ENCODE measurements at regions not wholly inside any gene's neighbourhood (a gene's known extent, or its start where the extent isn't known, plus 50 kb on each side); places are given as distances from the start of the nearest gene placed in this dataset.
"Not testable (repeated sequence)": the region's sequence is repeated elsewhere in the genome, so short reads cannot be mapped to it uniquely, and the experiment has no call there.

GRCh38 chr5:136924490-136924889 is 559.1 kb upstream of the TRPC7 start:
- no peak for DNase-seq

DNA sequence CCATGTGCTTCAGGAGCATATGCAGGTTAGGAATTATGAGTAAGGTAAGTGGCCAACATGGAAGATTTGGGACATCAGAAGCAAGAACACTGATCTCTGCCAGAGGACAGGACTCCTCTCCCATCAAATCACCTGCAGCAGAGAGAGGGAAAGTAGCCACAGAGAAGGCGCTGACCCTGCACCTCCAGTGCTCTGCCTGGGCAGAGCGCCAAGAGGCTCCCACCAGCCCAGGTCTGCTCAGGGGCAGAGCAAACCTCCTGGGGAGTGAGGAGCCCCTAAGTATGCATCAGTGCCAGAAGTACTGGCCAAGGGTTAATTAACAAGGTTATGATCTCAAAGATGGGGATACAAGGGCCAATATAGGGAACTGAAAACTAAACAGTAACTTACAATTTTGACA is 545.3 kb upstream of the TRPC7 start:
- DNase-seq, result no peak

GRCh38 chr5:136909906-136910305 is 544.6 kb upstream of the TRPC7 start:
- DNase-seq, result no peak

DNA sequence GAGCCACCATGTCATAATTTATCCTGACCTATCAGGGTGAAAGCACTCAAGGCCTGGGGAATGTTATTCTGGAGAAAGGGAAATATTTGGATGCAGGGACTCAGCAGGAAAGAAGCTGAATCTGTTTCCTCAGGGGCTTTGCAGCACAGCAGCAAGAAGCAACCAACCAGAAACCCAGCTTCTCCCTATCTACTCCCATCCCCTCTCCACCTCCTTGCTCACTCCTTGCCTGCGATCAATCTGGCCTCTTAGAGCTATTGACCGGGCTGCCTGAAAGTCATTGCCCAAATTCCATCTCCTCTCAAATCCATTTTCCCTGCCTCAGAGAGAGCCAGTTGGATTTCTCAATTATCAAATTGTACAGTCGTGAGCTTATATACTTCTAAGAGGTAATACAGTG is 542.0 kb upstream of the TRPC7 start:
- no peak for DNase-seq

- DNase-seq, result no peak
These were observed 541.2 kb upstream of the TRPC7 start for GRCh38 chr5:136906545-136906944.

DNA sequence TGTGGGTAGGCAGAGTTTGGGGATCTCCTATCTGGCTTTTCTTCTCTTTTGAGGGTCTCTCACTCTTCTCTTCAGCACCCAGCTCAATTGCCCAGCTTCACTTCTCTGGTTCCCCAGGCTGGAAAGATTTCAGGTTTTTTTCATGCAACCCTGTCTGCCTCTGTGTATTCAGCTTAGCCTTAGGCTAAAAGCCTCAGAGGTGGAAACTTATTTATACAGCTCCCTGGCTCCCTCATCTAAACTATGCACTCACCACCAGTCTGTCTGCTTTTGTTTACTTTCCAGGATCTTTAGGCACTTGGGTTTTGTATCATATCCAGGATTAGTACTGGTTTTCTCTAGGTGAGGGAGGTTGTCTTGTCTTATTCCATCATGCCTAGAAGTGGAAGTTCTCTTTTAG is 540.2 kb upstream of the TRPC7 start:
- DNase-seq, result no peak

- no peak for DNase-seq
These were observed 528.7 kb upstream of the TRPC7 start for GRCh38 chr5:136894070-136894469.

GRCh38 chr5:136892000-136892399 is 526.7 kb upstream of the TRPC7 start:
- DNase-seq, result peak in 1 of 14 donors; percentile 1

GRCh38 chr5:136891175-136891972 is 526.0 kb upstream of the TRPC7 start:
- DNase-seq, result no peak

GRCh38 chr5:136890431-136891148 is 525.2 kb upstream of the TRPC7 start:
- DNase-seq, result no peak

GRCh38 chr5:136886608-136887007 is 521.3 kb upstream of the TRPC7 start:
- no peak for DNase-seq

- no peak for DNase-seq
These were observed 499.6 kb upstream of the TRPC7 start for GRCh38 chr5:136864960-136865359.

- DNase-seq, result no peak
These were observed 491.3 kb upstream of the TRPC7 start for GRCh38 chr5:136856648-136857047.

DNA sequence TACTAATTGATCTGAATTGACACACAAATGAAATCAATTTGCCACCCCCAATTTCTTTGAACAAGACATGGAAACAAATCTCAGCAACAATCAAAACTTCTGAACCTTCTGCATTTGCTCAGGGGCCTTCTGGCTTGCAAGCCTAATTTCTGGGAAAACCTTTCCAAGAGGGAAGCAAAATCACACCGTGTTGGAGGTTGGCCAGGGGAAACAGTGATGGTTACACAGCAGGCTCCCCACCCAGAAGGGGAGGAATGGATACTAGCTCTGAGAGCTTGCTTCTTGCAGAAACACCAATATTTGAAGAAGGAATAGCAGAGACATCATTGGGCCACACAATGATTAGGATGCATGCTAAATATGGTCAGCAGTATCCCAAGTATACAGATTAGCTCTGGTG is 488.6 kb upstream of the TRPC7 start:
- no peak for DNase-seq

DNA sequence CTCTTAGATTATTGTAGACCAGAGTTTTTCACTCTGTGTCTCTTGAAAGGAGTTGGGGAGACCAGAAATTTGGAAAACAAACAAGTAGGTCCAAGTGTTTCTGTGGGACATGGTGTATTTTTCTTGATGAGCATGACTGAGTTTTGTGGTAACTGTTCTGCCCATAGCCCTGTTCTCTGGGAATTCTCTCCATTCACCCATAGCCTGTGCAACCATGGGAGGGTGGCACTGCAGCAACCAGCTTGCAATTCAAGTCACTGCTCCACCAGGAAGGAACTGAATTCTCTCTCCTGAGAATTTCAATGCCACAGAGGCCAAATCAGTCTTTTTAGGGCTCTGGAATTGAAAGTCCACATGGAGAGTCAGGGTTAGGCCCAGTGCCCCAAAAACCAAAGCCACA is 475.3 kb upstream of the TRPC7 start:
- no peak for DNase-seq

DNA sequence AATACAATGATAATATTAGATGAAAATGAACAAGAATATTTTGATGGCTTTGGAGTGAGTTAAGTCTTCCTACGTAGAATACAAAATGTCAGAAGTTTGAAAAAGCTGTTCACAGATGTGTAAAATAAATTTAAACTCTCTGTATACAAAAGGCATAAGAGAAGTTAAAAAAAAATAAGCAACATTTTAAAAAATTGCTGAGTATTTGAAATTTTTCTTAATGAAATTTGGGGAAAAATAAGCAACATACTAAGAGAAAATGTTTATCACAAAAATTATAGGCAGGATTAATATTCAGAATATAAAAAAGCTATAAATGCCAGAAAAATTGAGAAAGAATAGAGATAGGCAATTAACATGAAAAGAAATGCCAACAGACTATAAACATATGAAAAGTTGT is 470.7 kb upstream of the TRPC7 start:
- no peak for DNase-seq

- DNase-seq, result no peak
These were observed 455.5 kb upstream of the TRPC7 start for GRCh38 chr5:136820848-136821247.

DNA sequence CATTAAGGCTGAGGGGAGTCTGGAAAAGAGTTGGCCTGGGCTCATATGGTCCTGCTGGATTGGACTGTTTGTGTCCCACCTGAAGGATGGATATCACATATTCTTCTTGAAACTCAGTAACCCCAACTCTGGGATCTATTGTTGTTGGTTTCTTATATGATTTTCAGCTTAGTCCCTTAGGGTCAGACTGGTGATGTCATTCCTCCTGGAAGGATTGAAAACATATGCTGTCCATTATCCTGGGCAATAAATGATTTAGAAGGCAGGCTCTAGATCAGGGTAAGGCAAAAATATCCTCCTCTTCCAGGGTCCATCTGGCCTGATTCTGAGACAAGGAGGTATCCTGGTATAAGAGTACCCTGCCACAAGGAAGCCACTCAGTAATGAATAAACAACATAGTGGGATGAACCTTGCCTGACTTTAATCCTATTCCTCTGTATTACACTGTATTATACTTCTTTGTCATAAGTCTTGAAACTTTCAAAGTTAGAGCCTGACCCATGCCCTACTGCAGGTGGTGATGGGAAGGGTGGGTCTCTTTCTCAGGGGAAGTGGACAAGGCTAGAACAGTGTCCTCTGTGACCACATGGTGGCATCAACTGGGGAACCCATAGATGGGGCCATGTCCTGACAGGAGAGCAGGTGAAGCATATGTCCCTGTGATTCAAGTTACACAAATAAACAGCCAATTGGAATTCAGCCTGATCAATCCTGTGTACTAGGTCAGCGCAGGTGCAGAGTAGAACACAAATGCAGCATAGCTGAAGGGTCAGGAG is 454.4 kb upstream of the TRPC7 start:
- no peak for DNase-seq

GRCh38 chr5:136816327-136816726 is 451.0 kb upstream of the TRPC7 start:
- DNase-seq, result no peak

- no peak for DNase-seq
These were observed 449.5 kb upstream of the TRPC7 start for GRCh38 chr5:136814619-136815378.

- not testable (repeated sequence) for DNase-seq
These were observed 446.9 kb upstream of the TRPC7 start for GRCh38 chr5:136812270-136812669.

GRCh38 chr5:136811551-136811950 is 446.2 kb upstream of the TRPC7 start:
- DNase-seq, result peak in 1 of 14 donors; percentile 51

GRCh38 chr5:136811086-136811485 is 445.7 kb upstream of the TRPC7 start:
- DNase-seq, result no peak

All from C1 segment of cervical spinal cord (tissue), 14 donors.